K562 (cell line): ENCODE measurements at regions not wholly inside any gene's neighbourhood (a gene's known extent, or its start where the extent isn't known, plus 50 kb on each side); places are given as distances from the start of the nearest gene placed in this dataset.

ENCODE experiments used
- JUN ChIP-seq, 2 experiments: sonication (generic) in 1 of 2; formaldehyde crosslinking in 1 of 2; IDR thresholded peaks; 2 replicates each; pipeline versions ENCODE4 v1.6.1 to v1.8.0; 2012 to 2022; ENCODE audit warnings: borderline replicate concordance in 2 of 2, mild to moderate bottlenecking in 2 of 2, improper control_type of control experiment in 1 of 2, low read depth in 1 of 2, low read length in 1 of 2, missing genetic modification reagents in 1 of 2
- JUNB ChIP-seq: fragments of 450-650 bp; formaldehyde crosslinking; conservative IDR thresholded peaks from 2 replicates; pipeline ENCODE4 v1.4.0; 2020; ENCODE audit warnings: mild to moderate bottlenecking
- POLR3G ChIP-seq: IDR thresholded peaks from 2 replicates; pipeline ENCODE4 v1.6.1; 2011; ENCODE audit not compliant: insufficient read length, insufficient replicate concordance; ENCODE audit errors: extremely low read depth

GRCh38 chr6:26163427-26164119 lies 76.3 kb downstream of the HFE start:
- TF ChIP-seq JUNB (CRISPR knock-in tag) (no peak), JUN (IDR thresholded peaks at IDR 0.05; ENCODE audit: borderline replicate concordance, low read depth, low read length) (no peak), JUN (CRISPR knock-in tag; IDR thresholded peaks at IDR 0.05; ENCODE audit: borderline replicate concordance) (no peak), POLR3G (no peak)
